Peyer's patch (tissue), 4 donors: ENCODE measurements at regions not wholly inside any gene's neighbourhood (a gene's known extent, or its start where the extent isn't known, plus 50 kb on each side); places are given as distances from the start of the nearest gene placed in this dataset.

ENCODE experiments used
- DNase-seq, 3 donors: peaks; one replicate each; pipeline ENCODE4 v3.0.0-alpha.2; 2017 to 2019
- H3K27ac ChIP-seq, 4 donors: fragments of 200-600 bp; sonication (generic); one replicate each; pipeline ENCODE4 v1.5.1; 2016 to 2019
- H3K27me3 ChIP-seq, 2 donors: fragments of 200-600 bp; sonication (generic); one replicate each; pipeline ENCODE4 v1.5.1; 2019
- H3K36me3 ChIP-seq, 3 donors: fragments of 200-600 bp; sonication (generic); one replicate each; pipeline ENCODE4 v1.5.1; 2016 to 2019
- H3K4me1 ChIP-seq, 4 donors: fragments of 200-600 bp; sonication (generic); one replicate each; pipeline ENCODE4 v1.5.1; 2016 to 2019
- H3K4me3 ChIP-seq, 4 donors: fragments of 200-600 bp; sonication (generic); 1 replicate in 3 of 4; 2 replicates in 1 of 4; pipeline ENCODE4 v1.5.1; 2016 to 2019; ENCODE audit warnings: mild to moderate bottlenecking in 1 of 4
- H3K9me3 ChIP-seq, 4 donors: fragments of 200-600 bp; sonication (generic); one replicate each; pipeline ENCODE4 v1.5.1; 2016 to 2019; ENCODE audit warnings: mild to moderate bottlenecking in 1 of 4
- POLR2A ChIP-seq, 2 donors: fragments of 450-650 bp; IDR thresholded peaks; one replicate each; pipeline ENCODE4 v1.5.1; 2017; ENCODE audit warnings: antibody characterized with exemption in 2 of 2, mild to moderate bottlenecking in 2 of 2, moderate library complexity in 2 of 2
- TF ChIP-seq, protein P1 (sequence below), 6 experiments: fragments of 450-650 bp in 4 of 6; fragments of 200-600 bp in 2 of 6; sonication (generic) in 1 of 6; IDR thresholded peaks; one replicate each; pipeline ENCODE4 v1.5.1; 2017 to 2019; ENCODE audit warnings: antibody characterized with exemption in 6 of 6, mild to moderate bottlenecking in 3 of 6, moderate library complexity in 1 of 6

DNA sequence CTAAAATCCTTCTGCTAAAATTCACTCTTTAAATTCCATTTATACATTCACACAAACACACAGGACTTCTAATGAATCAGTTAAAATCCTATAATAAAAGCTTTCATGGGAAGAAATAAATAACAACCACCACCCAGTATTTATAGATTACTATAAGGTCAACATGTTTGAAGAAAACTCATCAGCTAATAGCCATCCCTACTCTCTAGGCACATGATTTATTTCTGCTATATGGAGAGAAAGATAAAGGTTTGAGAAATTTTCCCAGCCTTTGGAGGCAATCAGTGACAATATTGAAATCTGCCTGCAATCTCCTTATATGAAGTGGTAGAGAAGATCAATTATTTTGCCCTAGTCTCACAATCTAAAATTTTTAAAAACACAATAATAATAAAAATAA lies 1038.9 kb upstream of the DIAPH2 start:
- no peaks in the 10 kb centered on the region for H3K36me3 ChIP-seq
- H3K4me1 ChIP-seq = no peaks in the 10 kb centered on the region
- no peak overlapping the region for H3K27ac ChIP-seq
- no peak for DNase-seq
- H3K9me3 ChIP-seq = no peaks in the 10 kb centered on the region
- TF ChIP-seq POLR2A (IDR thresholded peaks at IDR 0.05) = no peak
- TF ChIP-seq, protein P1, sequence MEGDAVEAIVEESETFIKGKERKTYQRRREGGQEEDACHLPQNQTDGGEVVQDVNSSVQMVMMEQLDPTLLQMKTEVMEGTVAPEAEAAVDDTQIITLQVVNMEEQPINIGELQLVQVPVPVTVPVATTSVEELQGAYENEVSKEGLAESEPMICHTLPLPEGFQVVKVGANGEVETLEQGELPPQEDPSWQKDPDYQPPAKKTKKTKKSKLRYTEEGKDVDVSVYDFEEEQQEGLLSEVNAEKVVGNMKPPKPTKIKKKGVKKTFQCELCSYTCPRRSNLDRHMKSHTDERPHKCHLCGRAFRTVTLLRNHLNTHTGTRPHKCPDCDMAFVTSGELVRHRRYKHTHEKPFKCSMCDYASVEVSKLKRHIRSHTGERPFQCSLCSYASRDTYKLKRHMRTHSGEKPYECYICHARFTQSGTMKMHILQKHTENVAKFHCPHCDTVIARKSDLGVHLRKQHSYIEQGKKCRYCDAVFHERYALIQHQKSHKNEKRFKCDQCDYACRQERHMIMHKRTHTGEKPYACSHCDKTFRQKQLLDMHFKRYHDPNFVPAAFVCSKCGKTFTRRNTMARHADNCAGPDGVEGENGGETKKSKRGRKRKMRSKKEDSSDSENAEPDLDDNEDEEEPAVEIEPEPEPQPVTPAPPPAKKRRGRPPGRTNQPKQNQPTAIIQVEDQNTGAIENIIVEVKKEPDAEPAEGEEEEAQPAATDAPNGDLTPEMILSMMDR (IDR thresholded peaks at IDR 0.05) = no peak
- no peak overlapping the region for H3K4me3 ChIP-seq
- no peaks in the 10 kb centered on the region for H3K27me3 ChIP-seq

DNA sequence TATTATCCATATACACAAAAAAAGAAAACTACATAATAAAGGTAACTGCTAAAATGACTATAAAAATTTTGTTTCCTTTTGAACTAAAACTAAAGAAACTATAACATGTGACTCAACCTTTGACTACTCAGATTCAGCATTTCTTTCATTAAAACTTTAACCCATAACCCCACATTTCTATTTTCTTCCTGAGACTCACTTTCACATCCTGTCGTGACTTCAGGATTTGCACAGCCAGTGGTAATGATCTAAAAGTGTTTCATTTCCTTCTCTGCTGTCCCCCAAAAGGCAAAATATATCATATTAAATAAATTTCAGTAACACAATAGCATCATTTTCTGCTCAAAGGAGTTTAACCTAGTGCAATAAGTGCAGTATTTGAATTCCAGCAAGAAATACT lies 1022.4 kb upstream of the DIAPH2 start:
- DNase-seq = no peak
- TF ChIP-seq, protein P1 (IDR thresholded peaks at IDR 0.05) = no peak
- no peak for TF ChIP-seq POLR2A (IDR thresholded peaks at IDR 0.05)

DNA sequence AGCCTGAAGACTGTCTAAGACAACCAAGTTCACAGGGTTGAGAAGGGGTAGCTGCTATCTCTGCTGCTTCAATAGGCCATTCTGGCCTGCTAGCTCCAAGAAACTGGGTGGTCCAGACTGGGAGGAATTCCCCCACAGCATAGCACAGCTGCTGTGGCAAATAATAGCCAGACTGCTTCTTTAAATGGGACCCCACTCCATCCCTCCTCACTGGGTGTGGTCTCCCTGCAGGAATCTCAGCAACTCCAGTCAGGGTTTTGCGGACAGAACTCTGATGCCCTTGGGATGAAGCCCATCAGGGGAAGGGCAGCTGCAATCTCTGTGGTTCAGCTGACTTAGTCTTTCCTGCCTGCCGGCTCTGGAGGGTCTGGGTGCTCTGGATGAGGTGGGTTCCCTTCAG lies 1018.6 kb upstream of the DIAPH2 start:
- H3K4me3 ChIP-seq = no peak overlapping the region
- H3K27me3 ChIP-seq = no peaks in the 10 kb centered on the region
- no peak for DNase-seq
- no peak overlapping the region for H3K27ac ChIP-seq
- TF ChIP-seq POLR2A (IDR thresholded peaks at IDR 0.05) = no peak
- TF ChIP-seq, protein P1 (IDR thresholded peaks at IDR 0.05) = no peak
- H3K36me3 ChIP-seq = no peaks in the 10 kb centered on the region
- H3K9me3 ChIP-seq = no peaks in the 10 kb centered on the region
- H3K4me1 ChIP-seq = no peaks in the 10 kb centered on the region

More for the DNA sequence above, 1022.4 kb upstream of the DIAPH2 start:
- Histone ChIP-seq H3K4me1 (no peaks in the 10 kb centered on the region), H3K4me3 (no peak overlapping the region), H3K27me3 (no peaks in the 10 kb centered on the region), H3K36me3 (no peaks in the 10 kb centered on the region), H3K9me3 (no peaks in the 10 kb centered on the region), H3K27ac (no peak overlapping the region)

DNA sequence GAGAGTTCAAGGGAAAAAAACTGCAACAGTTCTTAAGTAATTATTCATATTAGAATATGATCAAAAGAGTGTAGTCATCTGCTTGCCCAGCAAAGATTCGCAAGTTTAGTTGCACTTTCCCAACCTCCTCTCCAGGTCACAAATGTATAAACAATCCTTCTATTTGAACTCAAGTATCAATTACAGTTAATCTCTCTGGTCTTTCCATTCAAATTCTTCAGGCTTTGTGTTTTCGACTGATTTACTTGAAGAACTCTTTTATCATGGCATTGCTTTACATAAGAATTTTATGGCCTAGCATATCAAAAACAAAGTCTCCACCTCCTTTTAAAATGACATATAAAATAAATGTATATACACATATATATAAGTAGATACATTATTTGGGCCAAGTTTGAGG lies 1009.6 kb upstream of the DIAPH2 start:
- no peaks in the 10 kb centered on the region for H3K36me3 ChIP-seq
- no peaks in the 10 kb centered on the region for H3K27me3 ChIP-seq
- H3K9me3 ChIP-seq = no peaks in the 10 kb centered on the region
- H3K27ac ChIP-seq = no peak overlapping the region
- H3K4me3 ChIP-seq = no peak overlapping the region
- no peaks in the 10 kb centered on the region for H3K4me1 ChIP-seq
- DNase-seq = no peak
- TF ChIP-seq, protein P1 (IDR thresholded peaks at IDR 0.05) = no peak
- TF ChIP-seq POLR2A (IDR thresholded peaks at IDR 0.05) = no peak

DNA sequence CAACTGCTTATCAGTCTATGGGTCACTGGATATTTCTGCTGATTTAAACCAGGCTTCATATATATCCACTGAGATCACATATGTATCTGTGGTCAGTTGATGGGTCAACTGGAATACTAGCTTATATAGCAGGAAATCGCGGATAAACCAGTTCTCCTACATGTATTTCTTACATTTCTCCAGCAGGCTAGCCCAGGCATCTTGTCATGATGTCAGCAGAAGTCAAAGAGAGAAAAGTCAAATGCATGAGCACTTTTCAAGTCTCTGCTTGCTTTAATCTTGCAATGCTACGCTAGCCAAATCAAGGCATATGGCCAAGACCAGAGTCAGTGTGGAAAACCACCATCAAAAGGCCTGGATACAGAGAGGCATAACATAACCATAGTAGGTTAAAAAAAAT lies 1008.8 kb upstream of the DIAPH2 start:
- TF ChIP-seq POLR2A (IDR thresholded peaks at IDR 0.05) = no peak
- TF ChIP-seq, protein P1 (IDR thresholded peaks at IDR 0.05) = no peak
- Histone ChIP-seq H3K27me3 (no peaks in the 10 kb centered on the region), H3K27ac (no peak overlapping the region), H3K4me3 (no peak overlapping the region), H3K36me3 (no peaks in the 10 kb centered on the region), H3K9me3 (no peaks in the 10 kb centered on the region), H3K4me1 (no peaks in the 10 kb centered on the region)
- no peak for DNase-seq

DNA sequence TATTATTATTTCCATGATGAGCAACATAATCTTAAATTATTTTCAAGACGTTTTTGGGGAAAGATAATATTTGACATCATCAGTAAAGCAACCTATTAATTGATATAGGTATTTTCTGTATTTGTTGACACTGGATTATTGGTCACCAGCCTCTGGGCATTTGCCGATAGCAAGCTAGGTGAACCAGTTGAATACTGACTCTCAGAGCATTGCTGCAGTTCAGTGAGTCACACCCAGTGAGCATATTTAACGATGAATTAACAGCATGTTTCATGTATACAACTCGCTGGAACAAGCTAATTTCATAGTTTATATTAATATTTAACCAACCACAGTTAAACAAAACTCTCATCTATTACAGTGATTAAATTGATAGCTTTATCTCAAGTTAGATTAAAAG lies 1006.0 kb upstream of the DIAPH2 start:
- Histone ChIP-seq H3K4me3 (no peak overlapping the region), H3K9me3 (no peaks in the 10 kb centered on the region), H3K27ac (no peak overlapping the region), H3K36me3 (no peaks in the 10 kb centered on the region), H3K27me3 (no peaks in the 10 kb centered on the region), H3K4me1 (no peaks in the 10 kb centered on the region)
- DNase-seq = no peak
- TF ChIP-seq, protein P1 (IDR thresholded peaks at IDR 0.05) = no peak
- TF ChIP-seq POLR2A (IDR thresholded peaks at IDR 0.05) = no peak
